GM23338 (cell line): ENCODE measurements at regions not wholly inside any gene's neighbourhood (a gene's known extent, or its start where the extent isn't known, plus 50 kb on each side); places are given as distances from the start of the nearest gene placed in this dataset.

ENCODE experiments used
- POLR2AphosphoS5 ChIP-seq: IDR thresholded peaks from 2 replicates; pipeline ENCODE4 v1.6.1; 2016; ENCODE audit warnings: antibody characterized with exemption, low read depth
- TF ChIP-seq, protein P1 (sequence below), 2 experiments: fragments of 200-600 bp in 1 of 2; sonication (generic) in 1 of 2; conservative IDR thresholded peaks; 2 replicates each; pipeline versions ENCODE4 v1.5.1 to v1.6.1; 2016 to 2017; ENCODE audit warnings: antibody characterized with exemption in 2 of 2, low read depth in 2 of 2, mild to moderate bottlenecking in 2 of 2, moderate library complexity in 1 of 2

DNA sequence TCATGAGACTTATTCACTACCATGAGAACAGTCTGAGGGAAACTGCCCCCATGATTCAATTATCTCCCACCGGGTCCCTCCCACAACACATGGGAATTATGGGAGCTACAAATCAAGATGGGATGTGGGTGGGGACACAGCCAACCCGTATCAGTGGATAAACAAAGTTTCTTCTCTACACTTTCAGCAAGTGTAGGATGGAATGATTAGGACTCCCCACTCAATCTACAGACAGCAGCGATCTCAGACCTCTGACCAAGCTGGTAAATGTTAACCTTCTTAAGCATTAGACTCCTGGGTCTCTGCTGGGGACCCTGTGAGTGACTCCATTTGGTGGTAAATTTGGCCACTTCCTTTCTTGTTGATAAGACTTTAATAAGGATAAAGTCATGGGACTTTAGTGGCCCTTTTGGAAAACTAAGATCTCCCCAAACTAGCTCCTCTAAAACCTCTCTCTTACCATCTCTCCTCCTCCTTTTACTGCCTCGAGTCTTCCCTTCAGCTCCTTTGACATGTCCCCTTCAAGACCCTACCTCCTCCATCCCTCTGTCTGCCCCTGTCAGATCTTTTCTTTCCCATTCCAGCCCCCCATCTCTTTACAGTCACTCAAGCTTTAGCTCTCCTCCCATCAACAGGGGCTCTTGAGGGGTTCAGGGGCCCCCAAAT lies 71.9 kb downstream of the MYL12B start:
- no peak for TF ChIP-seq POLR2AphosphoS5
- TF ChIP-seq, protein P1, sequence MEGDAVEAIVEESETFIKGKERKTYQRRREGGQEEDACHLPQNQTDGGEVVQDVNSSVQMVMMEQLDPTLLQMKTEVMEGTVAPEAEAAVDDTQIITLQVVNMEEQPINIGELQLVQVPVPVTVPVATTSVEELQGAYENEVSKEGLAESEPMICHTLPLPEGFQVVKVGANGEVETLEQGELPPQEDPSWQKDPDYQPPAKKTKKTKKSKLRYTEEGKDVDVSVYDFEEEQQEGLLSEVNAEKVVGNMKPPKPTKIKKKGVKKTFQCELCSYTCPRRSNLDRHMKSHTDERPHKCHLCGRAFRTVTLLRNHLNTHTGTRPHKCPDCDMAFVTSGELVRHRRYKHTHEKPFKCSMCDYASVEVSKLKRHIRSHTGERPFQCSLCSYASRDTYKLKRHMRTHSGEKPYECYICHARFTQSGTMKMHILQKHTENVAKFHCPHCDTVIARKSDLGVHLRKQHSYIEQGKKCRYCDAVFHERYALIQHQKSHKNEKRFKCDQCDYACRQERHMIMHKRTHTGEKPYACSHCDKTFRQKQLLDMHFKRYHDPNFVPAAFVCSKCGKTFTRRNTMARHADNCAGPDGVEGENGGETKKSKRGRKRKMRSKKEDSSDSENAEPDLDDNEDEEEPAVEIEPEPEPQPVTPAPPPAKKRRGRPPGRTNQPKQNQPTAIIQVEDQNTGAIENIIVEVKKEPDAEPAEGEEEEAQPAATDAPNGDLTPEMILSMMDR (conservative IDR thresholded peaks at IDR 0.05; ENCODE audit: low read depth in 2 of 2): no peak
